Erythroblast (primary cell): ENCODE measurements at regions not wholly inside any gene's neighbourhood (a gene's known extent, or its start where the extent isn't known, plus 50 kb on each side); places are given as distances from the start of the nearest gene placed in this dataset.

Source experiments
- DNase-seq, 2 experiments: peaks; one replicate each; lab custom pipeline; 2025; lab: John Stamatoyannopoulos, UW
- GATA1 ChIP-seq: IDR thresholded peaks from 2 replicates; pipeline ENCODE4 v1.6.1; 2011; ENCODE audit warnings: low read depth, mild to moderate bottlenecking, control low read depth, low read length, moderate library complexity
- POLR2A ChIP-seq: IDR thresholded peaks from 2 replicates; pipeline ENCODE4 v1.6.1; 2011; ENCODE audit warnings: mild to moderate bottlenecking, low read length

- no peak for TF ChIP-seq POLR2A
- TF ChIP-seq GATA1: no peak
- DNase-seq: no peak
Measured at GRCh38 chr7:41814888-41815287, 112.0 kb upstream of the INHBA start.

- TF ChIP-seq GATA1: no peak
- no peak for DNase-seq
Measured at GRCh38 chr7:41813286-41813685, 110.4 kb upstream of the INHBA start.

DNA sequence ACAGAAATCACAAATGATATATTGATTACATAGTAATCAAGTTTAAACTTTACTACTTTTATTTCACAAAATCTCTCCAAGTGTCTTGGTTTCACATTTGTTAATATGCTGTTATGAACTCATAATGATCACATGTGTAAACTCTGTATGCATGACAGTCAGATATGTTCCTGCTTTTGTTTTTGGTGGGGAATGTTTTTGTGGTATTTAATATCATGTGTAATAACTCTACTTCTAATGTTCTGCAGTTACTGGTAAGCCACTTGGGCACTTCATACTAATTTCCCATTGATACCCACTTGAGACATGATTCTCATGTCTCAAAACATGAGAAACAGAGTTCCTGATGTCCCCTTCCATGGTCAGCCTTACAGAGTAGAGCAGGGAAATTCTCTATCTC lies 109.1 kb upstream of the INHBA start:
- no peak for DNase-seq
- TF ChIP-seq GATA1 (no peak), POLR2A (no peak)

- TF ChIP-seq GATA1: no peak
- TF ChIP-seq POLR2A: no peak
- no peak for DNase-seq
Measured at GRCh38 chr7:41809940-41810576, 107.2 kb upstream of the INHBA start.

GRCh38 chr7:41809529-41809939 lies 106.6 kb upstream of the INHBA start:
- no peak for DNase-seq
- TF ChIP-seq GATA1 (no peak), POLR2A (no peak)

DNA sequence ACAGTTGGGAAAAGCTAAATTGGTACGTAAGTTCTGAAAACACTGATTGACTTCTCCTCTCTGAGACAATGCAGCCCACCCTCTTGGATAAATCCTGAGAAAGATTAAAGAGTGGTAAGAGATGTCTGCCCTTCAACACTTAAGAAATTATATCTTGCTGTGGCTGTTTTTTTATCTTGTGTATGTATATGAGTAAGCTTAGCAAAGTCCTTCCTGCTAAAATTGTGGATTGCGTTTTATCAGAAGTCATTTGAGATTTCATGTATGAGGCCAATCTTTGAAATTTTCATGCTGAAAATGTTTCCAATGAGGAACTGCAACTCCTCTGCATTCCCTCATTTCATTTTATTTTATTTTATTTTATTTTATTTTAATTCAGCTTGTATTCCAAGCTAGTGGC lies 106.2 kb upstream of the INHBA start:
- DNase-seq: no peak
- TF ChIP-seq POLR2A: no peak
- no peak for TF ChIP-seq GATA1

DNA sequence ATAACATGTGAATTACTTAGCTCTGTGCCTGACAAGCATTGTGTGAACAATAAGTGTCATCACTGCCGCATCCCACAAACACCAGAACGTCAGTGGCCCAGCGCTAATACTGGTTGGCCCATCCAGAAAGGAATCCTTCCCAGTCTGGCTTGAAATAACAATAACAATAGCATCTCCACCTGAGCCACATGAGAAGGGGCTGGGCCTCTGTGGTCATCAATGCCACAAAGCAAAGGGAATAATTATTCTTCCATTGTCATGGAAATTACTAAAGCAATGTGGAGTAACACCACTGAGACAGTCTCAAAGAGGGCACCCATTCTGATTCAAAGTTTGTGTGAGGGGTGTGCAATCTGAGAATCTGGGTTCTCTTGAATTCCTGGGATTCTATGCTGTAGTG lies 105.7 kb upstream of the INHBA start:
- no peak for DNase-seq
- TF ChIP-seq GATA1 (no peak), POLR2A (no peak)

DNA sequence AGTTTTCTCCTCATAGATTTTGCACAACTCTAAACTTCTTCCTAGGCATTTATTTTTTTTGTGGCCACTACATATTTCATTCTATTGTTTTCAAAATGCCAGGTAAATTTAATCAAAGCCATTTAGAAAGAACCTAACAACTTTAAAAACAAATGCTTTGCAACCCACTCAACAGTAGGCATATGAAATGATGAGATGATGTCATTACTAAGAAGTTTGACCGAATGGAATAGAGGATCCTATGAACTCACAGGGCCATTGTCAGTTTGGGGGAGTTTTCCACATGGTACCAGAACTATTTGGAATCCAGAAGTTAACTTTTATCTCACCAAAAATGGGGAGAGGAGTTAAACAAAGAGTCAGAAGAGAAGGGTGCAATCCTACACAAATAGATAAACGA lies 100.7 kb upstream of the INHBA start:
- no peak for DNase-seq

GRCh38 chr7:41796331-41796730 lies 93.4 kb upstream of the INHBA start:
- DNase-seq: no peak
- no peak for TF ChIP-seq POLR2A
- no peak for TF ChIP-seq GATA1

More for the DNA sequence above, 100.7 kb upstream of the INHBA start:
- TF ChIP-seq POLR2A (no peak), GATA1 (no peak)

GRCh38 chr7:41795276-41795833 lies 92.5 kb upstream of the INHBA start:
- DNase-seq: no peak
- TF ChIP-seq GATA1 (no peak), POLR2A (no peak)

DNA sequence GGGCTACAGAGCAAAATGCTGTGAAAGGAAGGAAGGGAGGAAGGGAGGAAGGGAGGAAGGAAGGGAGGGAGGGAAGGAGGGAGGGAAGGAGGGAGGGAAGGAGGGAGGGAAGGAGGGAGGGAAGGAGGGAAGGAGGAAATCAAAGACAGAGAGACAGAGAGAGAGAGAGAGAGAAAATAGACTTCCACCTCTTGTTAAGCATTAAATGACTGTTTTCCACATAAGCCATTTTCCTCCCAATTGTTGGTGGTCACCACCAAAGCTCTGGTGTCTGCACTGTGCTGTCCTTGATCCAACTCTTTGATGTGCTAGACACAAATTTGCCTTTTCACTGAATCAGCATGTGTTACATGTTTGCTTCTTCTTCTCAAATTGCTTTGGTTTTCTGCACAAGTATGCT lies 90.7 kb upstream of the INHBA start:
- DNase-seq: no peak
- no peak for TF ChIP-seq GATA1
- no peak for TF ChIP-seq POLR2A

DNA sequence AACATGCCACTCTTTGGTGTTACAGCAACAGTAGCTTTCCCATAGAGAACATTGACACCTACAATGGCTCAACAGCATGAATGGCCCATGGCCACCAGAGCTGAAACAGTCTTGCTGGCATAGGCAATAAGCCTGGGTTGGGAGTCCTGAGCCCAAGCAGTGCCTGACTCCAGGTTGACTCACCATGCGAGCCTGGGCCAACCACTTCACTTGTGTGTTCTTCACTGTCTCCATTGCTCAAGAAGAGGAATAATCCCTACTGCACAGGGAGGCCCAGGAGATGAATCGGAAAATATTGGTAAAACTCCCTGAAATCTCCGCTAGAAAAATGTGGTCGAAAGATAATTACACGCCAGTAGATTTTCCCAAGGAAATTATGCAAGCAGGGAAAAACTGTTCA lies 89.2 kb upstream of the INHBA start:
- no peak for DNase-seq
- no peak for TF ChIP-seq GATA1
- no peak for TF ChIP-seq POLR2A

- no peak for TF ChIP-seq POLR2A
- TF ChIP-seq GATA1: no peak
- no peak for DNase-seq
Measured at GRCh38 chr7:41788556-41788955, 85.7 kb upstream of the INHBA start.

GRCh38 chr7:41787651-41788350 lies 84.9 kb upstream of the INHBA start:
- TF ChIP-seq GATA1 (no peak), POLR2A (no peak)
- no peak for DNase-seq

DNA sequence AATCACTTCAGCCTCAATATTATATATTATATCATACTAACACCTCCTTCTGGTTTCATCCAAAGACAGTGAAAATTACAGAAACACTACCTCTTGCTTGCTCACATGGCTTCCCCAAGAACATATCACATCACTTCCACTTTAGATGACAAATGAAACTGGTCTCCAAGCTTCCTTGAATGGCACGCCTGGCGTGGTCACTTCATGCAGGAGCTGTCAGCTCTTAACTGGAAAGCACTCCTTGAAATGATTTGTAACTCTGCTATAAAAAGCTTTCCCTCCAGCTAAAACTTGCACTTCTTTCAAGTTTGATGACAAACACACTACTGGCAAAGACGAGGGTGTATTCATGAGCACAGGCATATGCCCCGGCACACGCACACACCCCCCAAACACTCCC lies 84.1 kb upstream of the INHBA start:
- DNase-seq: no peak
- no peak for TF ChIP-seq POLR2A

- no peak for TF ChIP-seq GATA1
- no peak for TF ChIP-seq POLR2A
- no peak for DNase-seq
Measured at GRCh38 chr7:41786404-41786803, 83.5 kb upstream of the INHBA start.

- no peak for DNase-seq
- TF ChIP-seq GATA1: no peak
Measured at GRCh38 chr7:41785840-41786239, 83.0 kb upstream of the INHBA start.
